ENCODE measurements at regions not wholly inside any gene's neighbourhood (a gene's known extent, or its start where the extent isn't known, plus 50 kb on each side); places are given as distances from the start of the nearest gene placed in this dataset.

DNA sequence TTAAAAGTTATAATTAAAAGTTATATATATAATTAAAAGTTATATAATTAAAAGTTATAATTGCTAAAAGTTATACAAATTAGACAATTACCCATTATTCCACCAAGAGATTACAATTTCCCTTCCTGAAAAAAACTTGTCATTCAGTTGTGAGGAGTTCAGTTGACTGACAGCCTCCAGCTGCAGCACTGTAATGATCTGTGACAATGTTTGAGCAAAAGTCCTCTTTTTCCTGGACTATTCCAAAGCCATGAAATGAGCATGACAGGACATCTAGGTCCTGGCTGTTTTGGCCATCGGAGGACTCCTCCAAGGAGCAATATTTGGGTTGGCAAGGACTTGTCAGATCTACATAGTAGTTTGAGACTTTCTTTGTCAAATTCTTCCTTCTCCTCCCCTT is 258.7 kb upstream of the EDNRB start:
- no peak overlapping the region for H3K4me3 ChIP-seq (ENCODE audit: low read length)
- no peak overlapping the region for H3K9ac ChIP-seq (ENCODE audit: low read length)
- no peaks in the 10 kb centered on the region for H3K27me3 ChIP-seq (ENCODE audit: insufficient read depth, low read depth, low read length)
- H3K9me3 ChIP-seq (ENCODE audit: low read length), result no peaks in the 10 kb centered on the region
- H3K9me2 ChIP-seq (ENCODE audit: insufficient read depth, low read length), result no peaks in the 10 kb centered on the region
- H3K4me2 ChIP-seq (ENCODE audit: low read length), result no peak overlapping the region
- H4K20me1 ChIP-seq (ENCODE audit: insufficient read depth), result no peaks in the 10 kb centered on the region
- no peaks in the 10 kb centered on the region for H3K79me2 ChIP-seq (replicated peaks; ENCODE audit: insufficient read depth, low read length)
- TF ChIP-seq MXI1 (conservative IDR thresholded peaks at IDR 0.05; ENCODE audit: poor library complexity, severe bottlenecking) (no peak), SMC3 (conservative IDR thresholded peaks at IDR 0.05; ENCODE audit: poor library complexity) (no peak), POLR2AphosphoS5 (IDR thresholded peaks at IDR 0.05) (no peak), TAF1 (IDR thresholded peaks at IDR 0.05; ENCODE audit: low read depth) (no peak), EZH2 (IDR thresholded peaks at IDR 0.05; ENCODE audit: borderline replicate concordance, insufficient read depth, low read length, poor library complexity, severe bottlenecking) (no peak), RAD21 (conservative IDR thresholded peaks at IDR 0.05) (no peak), EP300 (conservative IDR thresholded peaks at IDR 0.05; ENCODE audit: poor library complexity, severe bottlenecking) (no peak)
- TF ChIP-seq, protein P1, sequence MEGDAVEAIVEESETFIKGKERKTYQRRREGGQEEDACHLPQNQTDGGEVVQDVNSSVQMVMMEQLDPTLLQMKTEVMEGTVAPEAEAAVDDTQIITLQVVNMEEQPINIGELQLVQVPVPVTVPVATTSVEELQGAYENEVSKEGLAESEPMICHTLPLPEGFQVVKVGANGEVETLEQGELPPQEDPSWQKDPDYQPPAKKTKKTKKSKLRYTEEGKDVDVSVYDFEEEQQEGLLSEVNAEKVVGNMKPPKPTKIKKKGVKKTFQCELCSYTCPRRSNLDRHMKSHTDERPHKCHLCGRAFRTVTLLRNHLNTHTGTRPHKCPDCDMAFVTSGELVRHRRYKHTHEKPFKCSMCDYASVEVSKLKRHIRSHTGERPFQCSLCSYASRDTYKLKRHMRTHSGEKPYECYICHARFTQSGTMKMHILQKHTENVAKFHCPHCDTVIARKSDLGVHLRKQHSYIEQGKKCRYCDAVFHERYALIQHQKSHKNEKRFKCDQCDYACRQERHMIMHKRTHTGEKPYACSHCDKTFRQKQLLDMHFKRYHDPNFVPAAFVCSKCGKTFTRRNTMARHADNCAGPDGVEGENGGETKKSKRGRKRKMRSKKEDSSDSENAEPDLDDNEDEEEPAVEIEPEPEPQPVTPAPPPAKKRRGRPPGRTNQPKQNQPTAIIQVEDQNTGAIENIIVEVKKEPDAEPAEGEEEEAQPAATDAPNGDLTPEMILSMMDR (IDR thresholded peaks at IDR 0.05; ENCODE audit: poor library complexity, severe bottlenecking), result no peak
- TF ChIP-seq, protein P2, sequence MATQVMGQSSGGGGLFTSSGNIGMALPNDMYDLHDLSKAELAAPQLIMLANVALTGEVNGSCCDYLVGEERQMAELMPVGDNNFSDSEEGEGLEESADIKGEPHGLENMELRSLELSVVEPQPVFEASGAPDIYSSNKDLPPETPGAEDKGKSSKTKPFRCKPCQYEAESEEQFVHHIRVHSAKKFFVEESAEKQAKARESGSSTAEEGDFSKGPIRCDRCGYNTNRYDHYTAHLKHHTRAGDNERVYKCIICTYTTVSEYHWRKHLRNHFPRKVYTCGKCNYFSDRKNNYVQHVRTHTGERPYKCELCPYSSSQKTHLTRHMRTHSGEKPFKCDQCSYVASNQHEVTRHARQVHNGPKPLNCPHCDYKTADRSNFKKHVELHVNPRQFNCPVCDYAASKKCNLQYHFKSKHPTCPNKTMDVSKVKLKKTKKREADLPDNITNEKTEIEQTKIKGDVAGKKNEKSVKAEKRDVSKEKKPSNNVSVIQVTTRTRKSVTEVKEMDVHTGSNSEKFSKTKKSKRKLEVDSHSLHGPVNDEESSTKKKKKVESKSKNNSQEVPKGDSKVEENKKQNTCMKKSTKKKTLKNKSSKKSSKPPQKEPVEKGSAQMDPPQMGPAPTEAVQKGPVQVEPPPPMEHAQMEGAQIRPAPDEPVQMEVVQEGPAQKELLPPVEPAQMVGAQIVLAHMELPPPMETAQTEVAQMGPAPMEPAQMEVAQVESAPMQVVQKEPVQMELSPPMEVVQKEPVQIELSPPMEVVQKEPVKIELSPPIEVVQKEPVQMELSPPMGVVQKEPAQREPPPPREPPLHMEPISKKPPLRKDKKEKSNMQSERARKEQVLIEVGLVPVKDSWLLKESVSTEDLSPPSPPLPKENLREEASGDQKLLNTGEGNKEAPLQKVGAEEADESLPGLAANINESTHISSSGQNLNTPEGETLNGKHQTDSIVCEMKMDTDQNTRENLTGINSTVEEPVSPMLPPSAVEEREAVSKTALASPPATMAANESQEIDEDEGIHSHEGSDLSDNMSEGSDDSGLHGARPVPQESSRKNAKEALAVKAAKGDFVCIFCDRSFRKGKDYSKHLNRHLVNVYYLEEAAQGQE (IDR thresholded peaks at IDR 0.05; ENCODE audit: borderline replicate concordance), result no peak
- H2AFZ ChIP-seq (ENCODE audit: low read depth, low read length), result no peak overlapping the region
- no peak overlapping the region for H3K27ac ChIP-seq (ENCODE audit: low read length)
- no peaks in the 10 kb centered on the region for H3F3A ChIP-seq (ENCODE audit: insufficient read depth, low read length, poor library complexity, severe bottlenecking)
- H3K36me3 ChIP-seq (ENCODE audit: insufficient read depth, low read length), result no peaks in the 10 kb centered on the region

DNA sequence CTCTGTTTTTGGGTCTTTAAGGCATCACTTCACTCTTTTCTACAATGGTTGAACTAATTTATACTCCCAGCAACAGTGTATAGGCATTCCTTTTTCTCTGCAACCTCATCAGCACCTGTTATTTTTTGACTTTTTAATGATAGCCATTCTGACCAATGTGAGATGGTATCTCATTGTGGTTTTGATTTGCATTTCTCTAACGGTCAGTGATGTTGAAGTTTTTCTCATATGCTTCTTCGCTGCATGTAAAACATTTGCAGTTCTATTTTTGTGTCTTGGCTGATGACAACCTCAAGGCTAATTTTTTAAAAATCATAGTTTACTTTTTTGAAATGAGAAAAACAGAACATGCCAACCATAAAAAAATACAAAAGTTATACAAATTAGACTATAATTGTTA is 258.2 kb upstream of the EDNRB start:
- Histone ChIP-seq H3K9me2 (ENCODE audit: insufficient read depth, low read length) (no peaks in the 10 kb centered on the region), H3K9me3 (ENCODE audit: low read length) (no peaks in the 10 kb centered on the region)

More for the DNA sequence above, 258.2 kb upstream of the EDNRB start:
- Histone ChIP-seq H2AFZ (ENCODE audit: low read depth, low read length) (no peak overlapping the region), H3K4me3 (ENCODE audit: low read length) (no peak overlapping the region), H4K20me1 (ENCODE audit: insufficient read depth) (no peaks in the 10 kb centered on the region), H3K27ac (ENCODE audit: low read length) (no peak overlapping the region), H3F3A (ENCODE audit: insufficient read depth, low read length, poor library complexity, severe bottlenecking) (no peaks in the 10 kb centered on the region), H3K27me3 (ENCODE audit: insufficient read depth, low read depth, low read length) (no peaks in the 10 kb centered on the region), H3K79me2 (replicated peaks; ENCODE audit: insufficient read depth, low read length) (no peaks in the 10 kb centered on the region), H3K36me3 (ENCODE audit: insufficient read depth, low read length) (no peaks in the 10 kb centered on the region), H3K4me2 (ENCODE audit: low read length) (no peak overlapping the region), H3K9ac (ENCODE audit: low read length) (no peak overlapping the region)
- TF ChIP-seq SMC3 (conservative IDR thresholded peaks at IDR 0.05; ENCODE audit: poor library complexity) (no peak), TAF1 (IDR thresholded peaks at IDR 0.05; ENCODE audit: low read depth) (no peak), RAD21 (conservative IDR thresholded peaks at IDR 0.05) (no peak), EP300 (conservative IDR thresholded peaks at IDR 0.05; ENCODE audit: poor library complexity, severe bottlenecking) (no peak), POLR2AphosphoS5 (IDR thresholded peaks at IDR 0.05) (no peak), MXI1 (conservative IDR thresholded peaks at IDR 0.05; ENCODE audit: poor library complexity, severe bottlenecking) (no peak), EZH2 (IDR thresholded peaks at IDR 0.05; ENCODE audit: borderline replicate concordance, insufficient read depth, low read length, poor library complexity, severe bottlenecking) (no peak)
- TF ChIP-seq, protein P1 (IDR thresholded peaks at IDR 0.05; ENCODE audit: poor library complexity, severe bottlenecking), result no peak
- TF ChIP-seq, protein P2 (IDR thresholded peaks at IDR 0.05; ENCODE audit: borderline replicate concordance), result no peak

All from neural cell (in vitro differentiated cells).